ENCODE measurements at regions not wholly inside any gene's neighbourhood (a gene's known extent, or its start where the extent isn't known, plus 50 kb on each side); places are given as distances from the start of the nearest gene placed in this dataset.

- Histone ChIP-seq H3K4me1 (ENCODE audit: insufficient read depth, poor library complexity, severe bottlenecking) (peaks cover 50% of the 10 kb centered on the region), H3K36me3 (ENCODE audit: low read depth) (no peaks in the 10 kb centered on the region), H3K27me3 (ENCODE audit: insufficient read depth, poor library complexity, severe bottlenecking) (no peaks in the 10 kb centered on the region), H3K9me3 (ENCODE audit: severe bottlenecking) (no peaks in the 10 kb centered on the region), H3K4me3 (ENCODE audit: severe bottlenecking) (no peak overlapping the region), H3K27ac (ENCODE audit: poor library complexity, severe bottlenecking) (peak overlapping the region; percentile 87)
- DNase-seq (ENCODE audit: low spot score), result no peak
- no peak for ATAC-seq (ENCODE audit: low read depth)
- no peak for TF ChIP-seq CTCF (IDR thresholded peaks at IDR 0.05; ENCODE audit: poor library complexity, severe bottlenecking)
Measured at GRCh38 chr10:4247379-4247778, 462.4 kb upstream of the KLF6 start.

GRCh38 chr10:4246881-4247358, 461.9 kb upstream of the KLF6 start:
- Histone ChIP-seq H3K4me3 (ENCODE audit: severe bottlenecking) (no peak overlapping the region), H3K27ac (ENCODE audit: poor library complexity, severe bottlenecking) (peak overlapping the region; percentile 87), H3K9me3 (ENCODE audit: severe bottlenecking) (no peaks in the 10 kb centered on the region), H3K27me3 (ENCODE audit: insufficient read depth, poor library complexity, severe bottlenecking) (no peaks in the 10 kb centered on the region), H3K4me1 (ENCODE audit: insufficient read depth, poor library complexity, severe bottlenecking) (peaks cover 54% of the 10 kb centered on the region), H3K36me3 (ENCODE audit: low read depth) (no peaks in the 10 kb centered on the region)
- no peak for TF ChIP-seq CTCF (IDR thresholded peaks at IDR 0.05; ENCODE audit: poor library complexity, severe bottlenecking)
- DNase-seq (ENCODE audit: low spot score), result no peak
- ATAC-seq (ENCODE audit: low read depth), result peak; percentile 59

GRCh38 chr10:4243651-4244050, 458.6 kb upstream of the KLF6 start:
- no peak overlapping the region for H3K4me3 ChIP-seq (ENCODE audit: severe bottlenecking)
- H3K27ac ChIP-seq (ENCODE audit: poor library complexity, severe bottlenecking), result peak overlapping the region; percentile 94
- peaks cover 45% of the 10 kb centered on the region for H3K4me1 ChIP-seq (ENCODE audit: insufficient read depth, poor library complexity, severe bottlenecking)
- DNase-seq (ENCODE audit: low spot score) (no peak), ATAC-seq (ENCODE audit: low read depth) (peak; percentile 88)
- no peak for TF ChIP-seq CTCF (IDR thresholded peaks at IDR 0.05; ENCODE audit: poor library complexity, severe bottlenecking)
- H3K9me3 ChIP-seq (ENCODE audit: severe bottlenecking), result no peaks in the 10 kb centered on the region
- H3K27me3 ChIP-seq (ENCODE audit: insufficient read depth, poor library complexity, severe bottlenecking), result no peaks in the 10 kb centered on the region
- H3K36me3 ChIP-seq (ENCODE audit: low read depth), result no peaks in the 10 kb centered on the region

- H3K27ac ChIP-seq (ENCODE audit: poor library complexity, severe bottlenecking), result peak overlapping the region; percentile 94
- peaks cover 45% of the 10 kb centered on the region for H3K4me1 ChIP-seq (ENCODE audit: insufficient read depth, poor library complexity, severe bottlenecking)
- peak; percentile 6; the same call in 1 of the 3 replicates for ATAC-seq (ENCODE audit: low read depth)
- H3K4me3 ChIP-seq (ENCODE audit: severe bottlenecking), result no peak overlapping the region
- DNase-seq (ENCODE audit: low spot score), result no peak
- no peaks in the 10 kb centered on the region for H3K27me3 ChIP-seq (ENCODE audit: insufficient read depth, poor library complexity, severe bottlenecking)
- H3K9me3 ChIP-seq (ENCODE audit: severe bottlenecking), result no peaks in the 10 kb centered on the region
- no peaks in the 10 kb centered on the region for H3K36me3 ChIP-seq (ENCODE audit: low read depth)
- no peak for TF ChIP-seq CTCF (IDR thresholded peaks at IDR 0.05; ENCODE audit: poor library complexity, severe bottlenecking)
Measured at GRCh38 chr10:4243169-4243568, 458.2 kb upstream of the KLF6 start.

- Histone ChIP-seq H3K4me3 (ENCODE audit: severe bottlenecking) (no peak overlapping the region), H3K27ac (ENCODE audit: poor library complexity, severe bottlenecking) (peak overlapping the region; percentile 94), H3K9me3 (ENCODE audit: severe bottlenecking) (no peaks in the 10 kb centered on the region), H3K36me3 (ENCODE audit: low read depth) (no peaks in the 10 kb centered on the region), H3K4me1 (ENCODE audit: insufficient read depth, poor library complexity, severe bottlenecking) (peaks cover 45% of the 10 kb centered on the region), H3K27me3 (ENCODE audit: insufficient read depth, poor library complexity, severe bottlenecking) (no peaks in the 10 kb centered on the region)
- ATAC-seq (ENCODE audit: low read depth) (peak; percentile 35; the same call in 2 of the 3 replicates), DNase-seq (ENCODE audit: low spot score) (no peak)
- TF ChIP-seq CTCF (IDR thresholded peaks at IDR 0.05; ENCODE audit: poor library complexity, severe bottlenecking), result no peak
Measured at GRCh38 chr10:4242561-4243035, 457.6 kb upstream of the KLF6 start.

Data from RWPE2 (cell line).